ENCODE measurements at regions not wholly inside any gene's neighbourhood (a gene's known extent, or its start where the extent isn't known, plus 50 kb on each side); places are given as distances from the start of the nearest gene placed in this dataset.
A peak's percentile ranks its signal among the peaks of the same experiment; 100 is the strongest.

- Histone ChIP-seq H3K4me3 (no peak overlapping the region), H3K36me3 (no peaks in the 10 kb centered on the region), H3K27me3 (ENCODE audit: low read depth) (no peaks in the 10 kb centered on the region), H3K4me1 (no peaks in the 10 kb centered on the region), H3K27ac (no peak overlapping the region), H3K9me3 (no peaks in the 10 kb centered on the region)
- ATAC-seq (peak; percentile 28 to 70), DNase-seq (no peak)
- TF ChIP-seq, protein P1, sequence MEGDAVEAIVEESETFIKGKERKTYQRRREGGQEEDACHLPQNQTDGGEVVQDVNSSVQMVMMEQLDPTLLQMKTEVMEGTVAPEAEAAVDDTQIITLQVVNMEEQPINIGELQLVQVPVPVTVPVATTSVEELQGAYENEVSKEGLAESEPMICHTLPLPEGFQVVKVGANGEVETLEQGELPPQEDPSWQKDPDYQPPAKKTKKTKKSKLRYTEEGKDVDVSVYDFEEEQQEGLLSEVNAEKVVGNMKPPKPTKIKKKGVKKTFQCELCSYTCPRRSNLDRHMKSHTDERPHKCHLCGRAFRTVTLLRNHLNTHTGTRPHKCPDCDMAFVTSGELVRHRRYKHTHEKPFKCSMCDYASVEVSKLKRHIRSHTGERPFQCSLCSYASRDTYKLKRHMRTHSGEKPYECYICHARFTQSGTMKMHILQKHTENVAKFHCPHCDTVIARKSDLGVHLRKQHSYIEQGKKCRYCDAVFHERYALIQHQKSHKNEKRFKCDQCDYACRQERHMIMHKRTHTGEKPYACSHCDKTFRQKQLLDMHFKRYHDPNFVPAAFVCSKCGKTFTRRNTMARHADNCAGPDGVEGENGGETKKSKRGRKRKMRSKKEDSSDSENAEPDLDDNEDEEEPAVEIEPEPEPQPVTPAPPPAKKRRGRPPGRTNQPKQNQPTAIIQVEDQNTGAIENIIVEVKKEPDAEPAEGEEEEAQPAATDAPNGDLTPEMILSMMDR (IDR thresholded peaks at IDR 0.05) = no peak
- intact Hi-C loops (cut with DNase I) = no loop called here
Measured at GRCh38 chr3:153343988-153344782, 182.2 kb downstream of the RAP2B start.

GRCh38 chr3:153348457-153349107 lies 186.6 kb downstream of the RAP2B start:
- H3K36me3 ChIP-seq = no peaks in the 10 kb centered on the region
- ATAC-seq (no peak), DNase-seq (no peak)
- H3K9me3 ChIP-seq = no peaks in the 10 kb centered on the region
- no peaks in the 10 kb centered on the region for H3K4me1 ChIP-seq
- TF ChIP-seq, protein P1 (IDR thresholded peaks at IDR 0.05) = no peak
- no peak overlapping the region for H3K27ac ChIP-seq
- intact Hi-C loops (cut with DNase I) = no loop called here
- no peak overlapping the region for H3K4me3 ChIP-seq
- no peaks in the 10 kb centered on the region for H3K27me3 ChIP-seq (ENCODE audit: low read depth)

DNA sequence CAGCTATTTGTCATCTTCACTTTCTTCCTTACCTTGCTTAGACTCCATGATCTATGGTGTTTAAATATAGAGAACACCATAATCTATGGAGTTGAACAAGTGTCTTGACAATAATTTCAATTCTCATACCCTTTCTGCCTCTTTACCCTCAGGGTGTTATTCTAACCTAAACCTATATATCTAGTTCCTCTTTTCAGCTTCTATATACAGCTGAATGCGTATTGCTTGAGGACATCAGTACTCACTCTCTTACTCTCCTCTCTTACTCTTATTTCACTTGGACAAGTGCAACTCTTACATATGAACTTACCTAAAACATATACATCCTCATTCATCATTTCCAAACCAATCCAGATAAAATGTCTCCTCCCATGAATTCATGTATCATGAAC lies 187.1 kb downstream of the RAP2B start:
- no peaks in the 10 kb centered on the region for H3K9me3 ChIP-seq
- no peaks in the 10 kb centered on the region for H3K27me3 ChIP-seq (ENCODE audit: low read depth)
- no peak overlapping the region for H3K4me3 ChIP-seq
- ATAC-seq (no peak), DNase-seq (no peak)
- intact Hi-C loops (cut with DNase I) = no loop called here
- TF ChIP-seq, protein P1 (IDR thresholded peaks at IDR 0.05) = no peak
- no peak overlapping the region for H3K27ac ChIP-seq
- no peaks in the 10 kb centered on the region for H3K4me1 ChIP-seq
- H3K36me3 ChIP-seq = no peaks in the 10 kb centered on the region

- DNase-seq = no peak
- no peak overlapping the region for H3K27ac ChIP-seq
- intact Hi-C loops (cut with DNase I) = no loop called here
- no peaks in the 10 kb centered on the region for H3K36me3 ChIP-seq
- no peaks in the 10 kb centered on the region for H3K9me3 ChIP-seq
- no peak overlapping the region for H3K4me3 ChIP-seq
- no peaks in the 10 kb centered on the region for H3K27me3 ChIP-seq (ENCODE audit: low read depth)
- H3K4me1 ChIP-seq = no peaks in the 10 kb centered on the region
- no peak for ATAC-seq
- TF ChIP-seq, protein P1 (IDR thresholded peaks at IDR 0.05) = no peak
Measured at GRCh38 chr3:153350420-153350819, 188.4 kb downstream of the RAP2B start.

DNA sequence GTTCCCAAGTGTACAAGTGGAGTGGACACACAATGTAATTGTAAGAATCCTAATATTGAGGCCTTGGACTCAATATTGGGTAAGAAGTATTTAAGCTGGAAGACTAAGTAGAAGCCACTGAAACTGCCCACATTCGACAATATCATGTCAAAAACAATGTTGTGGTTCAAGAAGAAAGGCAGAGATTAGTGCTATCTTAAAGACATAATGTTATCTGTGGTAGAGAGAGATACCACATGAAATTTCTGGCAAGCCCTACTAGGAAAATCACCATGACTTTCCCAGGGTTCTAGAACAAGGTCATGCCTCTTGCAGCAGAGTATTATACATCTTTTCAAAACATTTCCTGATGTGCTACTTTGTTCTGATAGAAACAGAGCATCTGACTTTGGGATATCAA lies 192.6 kb downstream of the RAP2B start:
- intact Hi-C loops (cut with DNase I) = no loop called here
- H3K27ac ChIP-seq = no peak overlapping the region
- H3K4me3 ChIP-seq = no peak overlapping the region

More for the DNA sequence above, 192.6 kb downstream of the RAP2B start:
- TF ChIP-seq, protein P1 (IDR thresholded peaks at IDR 0.05) = no peak
- Histone ChIP-seq H3K27me3 (ENCODE audit: low read depth) (no peaks in the 10 kb centered on the region), H3K9me3 (no peaks in the 10 kb centered on the region), H3K36me3 (no peaks in the 10 kb centered on the region), H3K4me1 (no peaks in the 10 kb centered on the region)
- ATAC-seq = no peak
- DNase-seq = no peak
